GM06990 (cell line): ENCODE measurements at regions not wholly inside any gene's neighbourhood (a gene's known extent, or its start where the extent isn't known, plus 50 kb on each side); places are given as distances from the start of the nearest gene placed in this dataset.

ENCODE experiments used
- DNase-seq: peaks from one replicate; pipeline ENCODE4 v3.0.0-alpha.2; 2011; ENCODE audit not compliant: insufficient read length; ENCODE audit errors: extremely low read depth
- H3K27me3 ChIP-seq: replicated peaks from 2 replicates; pipeline ENCODE4 v1.6.0; 2011; ENCODE audit warnings: low read length; ENCODE audit not compliant: control insufficient read depth, insufficient read depth
- H3K36me3 ChIP-seq: 2 replicates; pipeline ENCODE4 v1.5.1; 2011; ENCODE audit warnings: low read length; ENCODE audit not compliant: control insufficient read depth, insufficient read depth
- H3K4me3 ChIP-seq: replicated peaks from 2 replicates; pipeline ENCODE4 v1.5.1; 2011; ENCODE audit warnings: low read depth, mild to moderate bottlenecking, control low read depth, low read length
- CTCF ChIP-seq: IDR thresholded peaks from 2 replicates; pipeline ENCODE4 v1.5.1; 2011; ENCODE audit warnings: low read length, control low read depth, mild to moderate bottlenecking, inconsistent platforms; ENCODE audit not compliant: insufficient read depth, poor library complexity, severe bottlenecking

GRCh38 chr20:7523288-7523687, 417.0 kb downstream of the HAO1 start:
- TF ChIP-seq CTCF, result no peak
- no peaks in the 10 kb centered on the region for H3K36me3 ChIP-seq
- no peaks in the 10 kb centered on the region for H3K27me3 ChIP-seq
- no peak overlapping the region for H3K4me3 ChIP-seq
- DNase-seq, result no peak

- no peak for DNase-seq
- no peak overlapping the region for H3K4me3 ChIP-seq
- no peaks in the 10 kb centered on the region for H3K27me3 ChIP-seq
- no peak for TF ChIP-seq CTCF
- H3K36me3 ChIP-seq, result no peaks in the 10 kb centered on the region
These were observed 400.2 kb downstream of the HAO1 start for GRCh38 chr20:7540018-7540417.

DNA sequence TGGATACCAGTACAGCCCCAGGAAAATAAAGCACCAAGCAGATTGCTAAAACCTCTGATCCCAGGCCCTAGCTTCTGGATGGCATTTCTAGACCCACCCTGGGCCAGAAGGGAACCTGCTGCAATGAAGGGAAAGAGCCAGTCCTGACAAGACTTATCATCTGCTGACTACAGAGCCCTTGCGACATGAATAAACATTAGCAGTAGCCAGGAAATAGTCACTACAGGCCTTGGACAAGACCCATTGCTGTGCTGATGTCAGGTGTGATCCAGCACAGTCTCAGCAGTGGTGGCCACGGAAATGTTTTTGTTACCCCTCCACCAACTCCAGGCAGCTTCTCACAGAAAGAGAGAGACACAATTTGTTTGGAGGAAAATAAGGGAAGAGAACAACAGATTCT, 399.3 kb downstream of the HAO1 start:
- Histone ChIP-seq H3K27me3 (no peaks in the 10 kb centered on the region), H3K4me3 (no peak overlapping the region), H3K36me3 (no peaks in the 10 kb centered on the region)
- no peak for DNase-seq
- TF ChIP-seq CTCF, result no peak

GRCh38 chr20:7571101-7571500, 369.2 kb downstream of the HAO1 start:
- no peak for TF ChIP-seq CTCF
- Histone ChIP-seq H3K36me3 (no peaks in the 10 kb centered on the region), H3K4me3 (no peak overlapping the region), H3K27me3 (no peaks in the 10 kb centered on the region)
- DNase-seq, result no peak

GRCh38 chr20:7571521-7572055, 368.7 kb downstream of the HAO1 start:
- Histone ChIP-seq H3K4me3 (no peak overlapping the region), H3K36me3 (no peaks in the 10 kb centered on the region), H3K27me3 (no peaks in the 10 kb centered on the region)
- TF ChIP-seq CTCF, result no peak
- DNase-seq, result no peak

DNA sequence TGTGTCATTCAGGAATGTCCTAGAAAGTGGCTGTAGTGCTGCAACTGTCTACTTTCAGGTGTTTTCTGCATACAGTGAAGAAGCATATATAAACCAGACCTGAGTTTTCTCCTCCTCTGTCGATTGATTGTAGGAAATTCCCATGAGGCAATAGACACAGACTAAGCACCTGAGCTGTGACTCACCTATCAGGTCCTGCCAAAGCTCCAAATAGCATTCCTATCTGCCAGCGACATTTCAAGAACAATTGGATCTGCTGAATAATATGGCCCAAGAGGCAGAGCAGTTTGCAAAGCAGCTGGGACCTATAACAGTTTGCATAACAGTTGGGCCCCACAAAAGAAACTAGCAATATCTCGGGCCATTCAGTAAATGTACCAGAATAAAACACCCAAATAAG, 360.4 kb downstream of the HAO1 start:
- Histone ChIP-seq H3K27me3 (no peaks in the 10 kb centered on the region), H3K36me3 (no peaks in the 10 kb centered on the region), H3K4me3 (no peak overlapping the region)
- no peak for DNase-seq
- TF ChIP-seq CTCF, result no peak
